ENCODE measurements at regions not wholly inside any gene's neighbourhood (a gene's known extent, or its start where the extent isn't known, plus 50 kb on each side); places are given as distances from the start of the nearest gene placed in this dataset.
"Not testable (repeated sequence)": the region's sequence is repeated elsewhere in the genome, so short reads cannot be mapped to it uniquely, and the experiment has no call there.

GRCh38 chr1:117314951-117315350 lies 52.3 kb upstream of the MAN1A2 start:
- H3K9me3 ChIP-seq (ENCODE audit: control insufficient read depth, insufficient read depth, low read length); H3K9me3 Mint-ChIP-seq; H3K36me3 Mint-ChIP-seq; H3K27ac ChIP-seq (ENCODE audit: low read length); DNase-seq; H3K4me1 Mint-ChIP-seq; intact Hi-C loops (cut with micrococcal nuclease); H3K36me3 ChIP-seq (ENCODE audit: control insufficient read depth, insufficient read depth, low read length); H3K4me1 ChIP-seq (ENCODE audit: control insufficient read depth, insufficient read depth, low read length); H3K27me3 ChIP-seq (ENCODE audit: control insufficient read depth, insufficient read depth, low read length); ATAC-seq; H3K4me3 Mint-ChIP-seq; H3K27ac Mint-ChIP-seq; H3K4me3 ChIP-seq (ENCODE audit: low read length): not testable (repeated sequence)
- WGBS (ENCODE audit: insufficient coverage) = no CpG with 5 or more reads among the region's 2 CpGs
- peaks cover 8 to 31% of the 10 kb centered on the region in 2 donors for H3K27me3 Mint-ChIP-seq (ENCODE audit: low read depth in 2 of 2)

DNA sequence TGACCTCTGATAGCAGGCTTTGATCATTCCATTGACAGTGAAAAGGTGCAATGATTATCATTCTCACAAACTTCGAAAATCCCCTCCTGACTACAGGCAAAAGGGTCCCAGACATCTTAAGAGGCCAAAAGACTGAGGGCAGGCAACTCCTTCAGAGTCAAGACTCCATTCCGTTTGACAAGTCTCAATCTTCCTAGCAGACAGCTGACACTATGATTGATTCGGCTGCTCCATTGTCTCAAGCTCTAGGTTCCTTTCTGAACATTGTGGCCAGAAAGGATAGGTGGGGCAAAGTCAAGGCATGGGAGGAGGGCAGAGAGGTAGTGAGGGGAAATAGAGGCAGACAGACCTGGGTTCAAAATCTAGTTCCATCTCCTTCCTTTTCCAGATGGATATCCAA lies 53.7 kb upstream of the MAN1A2 start:
- no peak overlapping the region for H3K27ac ChIP-seq (ENCODE audit: low read length)
- Mint-ChIP-seq H3K36me3 (no peaks in the 10 kb centered on the region), H3K27ac (no peak overlapping the region), H3K4me3 (no peak overlapping the region), H3K27me3 (ENCODE audit: low read depth in 2 of 2) (peaks cover 7 to 22% of the 10 kb centered on the region in 2 donors), H3K9me3 (peaks cover 0 to 2% of the 10 kb centered on the region in 2 donors), H3K4me1 (no peaks in the 10 kb centered on the region)
- no peaks in the 10 kb centered on the region for H3K4me1 ChIP-seq (ENCODE audit: control insufficient read depth, insufficient read depth, low read length)
- no peak for ATAC-seq
- H3K27me3 ChIP-seq (ENCODE audit: control insufficient read depth, insufficient read depth, low read length) = no peaks in the 10 kb centered on the region
- intact Hi-C loops (cut with micrococcal nuclease) = no loop called here
- DNase-seq = no peak
- no peaks in the 10 kb centered on the region for H3K36me3 ChIP-seq (ENCODE audit: control insufficient read depth, insufficient read depth, low read length)
- TF ChIP-seq, protein P1, sequence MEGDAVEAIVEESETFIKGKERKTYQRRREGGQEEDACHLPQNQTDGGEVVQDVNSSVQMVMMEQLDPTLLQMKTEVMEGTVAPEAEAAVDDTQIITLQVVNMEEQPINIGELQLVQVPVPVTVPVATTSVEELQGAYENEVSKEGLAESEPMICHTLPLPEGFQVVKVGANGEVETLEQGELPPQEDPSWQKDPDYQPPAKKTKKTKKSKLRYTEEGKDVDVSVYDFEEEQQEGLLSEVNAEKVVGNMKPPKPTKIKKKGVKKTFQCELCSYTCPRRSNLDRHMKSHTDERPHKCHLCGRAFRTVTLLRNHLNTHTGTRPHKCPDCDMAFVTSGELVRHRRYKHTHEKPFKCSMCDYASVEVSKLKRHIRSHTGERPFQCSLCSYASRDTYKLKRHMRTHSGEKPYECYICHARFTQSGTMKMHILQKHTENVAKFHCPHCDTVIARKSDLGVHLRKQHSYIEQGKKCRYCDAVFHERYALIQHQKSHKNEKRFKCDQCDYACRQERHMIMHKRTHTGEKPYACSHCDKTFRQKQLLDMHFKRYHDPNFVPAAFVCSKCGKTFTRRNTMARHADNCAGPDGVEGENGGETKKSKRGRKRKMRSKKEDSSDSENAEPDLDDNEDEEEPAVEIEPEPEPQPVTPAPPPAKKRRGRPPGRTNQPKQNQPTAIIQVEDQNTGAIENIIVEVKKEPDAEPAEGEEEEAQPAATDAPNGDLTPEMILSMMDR (IDR thresholded peaks at IDR 0.05) = no peak
- no peaks in the 10 kb centered on the region for H3K9me3 ChIP-seq (ENCODE audit: control insufficient read depth, insufficient read depth, low read length)
- WGBS (ENCODE audit: insufficient coverage) = 91% methylated on average over 3 of the region's 3 CpGs
- H3K4me3 ChIP-seq (ENCODE audit: low read length) = no peak overlapping the region

DNA sequence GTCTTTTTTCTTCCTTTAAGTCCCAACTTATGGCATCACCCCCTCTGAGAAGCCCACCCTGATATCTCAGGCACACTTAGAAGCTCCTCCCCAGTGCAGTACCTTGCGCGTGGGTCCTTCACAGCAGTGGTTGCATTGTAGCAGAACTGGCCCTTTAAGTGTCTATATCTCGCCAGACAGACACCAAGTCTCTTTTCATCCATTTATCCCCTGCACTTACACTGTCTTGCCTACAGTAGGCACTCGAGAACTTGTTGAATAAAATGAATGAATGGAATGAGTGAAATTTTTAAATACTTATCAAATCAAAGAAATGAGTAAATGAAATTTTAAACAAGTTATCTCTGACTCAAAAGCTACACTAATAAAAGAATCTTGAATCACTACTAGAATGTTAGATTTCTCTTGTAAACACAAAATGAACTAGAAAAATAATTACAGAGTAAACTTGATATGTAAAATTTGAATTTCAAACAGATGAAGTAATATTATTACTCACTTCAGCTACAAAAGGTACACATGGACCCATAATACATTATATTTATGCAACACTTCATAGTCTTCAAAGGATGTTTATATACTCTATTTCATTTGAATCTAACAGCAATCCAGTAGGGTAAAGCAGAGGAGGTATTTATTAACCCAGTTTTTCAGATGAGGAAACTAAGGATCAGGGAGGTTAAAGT lies 54.7 kb upstream of the MAN1A2 start:
- Histone ChIP-seq H3K9me3 (ENCODE audit: control insufficient read depth, insufficient read depth, low read length) (no peaks in the 10 kb centered on the region), H3K27me3 (ENCODE audit: control insufficient read depth, insufficient read depth, low read length) (no peaks in the 10 kb centered on the region), H3K4me1 (ENCODE audit: control insufficient read depth, insufficient read depth, low read length) (no peaks in the 10 kb centered on the region), H3K36me3 (ENCODE audit: control insufficient read depth, insufficient read depth, low read length) (no peaks in the 10 kb centered on the region), H3K27ac (ENCODE audit: low read length) (no peak overlapping the region), H3K4me3 (ENCODE audit: low read length) (no peak overlapping the region)
- TF ChIP-seq, protein P1 (IDR thresholded peaks at IDR 0.05) = no peak
- intact Hi-C loops (cut with micrococcal nuclease) = no loop called here
- Mint-ChIP-seq H3K27ac (no peak overlapping the region), H3K4me1 (no peaks in the 10 kb centered on the region), H3K27me3 (ENCODE audit: low read depth in 2 of 2) (peaks cover 4 to 12% of the 10 kb centered on the region in 2 donors), H3K9me3 (no peaks in the 10 kb centered on the region), H3K4me3 (no peak overlapping the region), H3K36me3 (no peaks in the 10 kb centered on the region)
- DNase-seq (peak in 1 of 2 donors; percentile 51), ATAC-seq (peak in 1 of 3 donors; percentile 40)
- WGBS (ENCODE audit: insufficient coverage) = 60% methylated on average over 3 of the region's 4 CpGs

DNA sequence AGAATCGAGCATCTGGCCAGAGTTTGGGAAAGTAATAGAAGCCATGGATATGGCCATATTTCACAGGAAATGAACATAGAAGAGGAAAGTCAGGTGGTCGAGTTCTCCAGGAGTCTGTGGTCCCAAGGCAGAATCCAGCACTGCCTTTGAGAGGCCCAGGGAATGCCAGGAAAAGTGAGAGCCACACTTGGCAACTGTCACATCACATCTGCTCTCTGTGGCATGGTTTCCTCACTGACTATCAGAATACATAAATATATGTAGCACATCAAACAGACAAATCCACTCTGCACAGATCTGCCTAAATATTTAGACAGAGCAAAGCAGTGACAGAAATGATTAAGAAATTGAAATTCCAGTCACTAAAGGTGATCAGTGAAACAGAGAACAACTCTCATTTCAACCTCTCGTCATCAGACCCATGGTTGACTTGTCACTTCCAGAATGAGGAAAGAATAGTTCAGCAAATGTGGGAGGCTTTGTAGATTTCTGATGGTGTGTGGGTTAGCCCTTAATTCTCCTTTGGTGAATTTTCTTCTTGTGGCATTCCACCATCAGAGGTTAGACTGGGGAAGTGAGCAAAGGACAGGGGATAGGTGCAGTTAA lies 58.8 kb upstream of the MAN1A2 start:
- TF ChIP-seq, protein P1 (IDR thresholded peaks at IDR 0.05) = no peak
- Mint-ChIP-seq H3K27ac (no peak overlapping the region), H3K9me3 (no peaks in the 10 kb centered on the region), H3K27me3 (ENCODE audit: low read depth in 2 of 2) (peaks cover 0 to 4% of the 10 kb centered on the region in 2 donors), H3K4me1 (no peaks in the 10 kb centered on the region), H3K4me3 (no peak overlapping the region), H3K36me3 (no peaks in the 10 kb centered on the region)
- Histone ChIP-seq H3K9me3 (ENCODE audit: control insufficient read depth, insufficient read depth, low read length) (no peaks in the 10 kb centered on the region), H3K4me3 (ENCODE audit: low read length) (no peak overlapping the region), H3K27ac (ENCODE audit: low read length) (no peak overlapping the region), H3K36me3 (ENCODE audit: control insufficient read depth, insufficient read depth, low read length) (no peaks in the 10 kb centered on the region), H3K27me3 (ENCODE audit: control insufficient read depth, insufficient read depth, low read length) (no peaks in the 10 kb centered on the region), H3K4me1 (ENCODE audit: control insufficient read depth, insufficient read depth, low read length) (no peaks in the 10 kb centered on the region)
- DNase-seq (no peak), ATAC-seq (no peak)
- WGBS (ENCODE audit: insufficient coverage) = 80% methylated on average over 3 of the region's 3 CpGs
- intact Hi-C loops (cut with micrococcal nuclease) = no loop called here
